PC-9 (cell line): ENCODE measurements at regions not wholly inside any gene's neighbourhood (a gene's known extent, or its start where the extent isn't known, plus 50 kb on each side); places are given as distances from the start of the nearest gene placed in this dataset.
"Not testable (repeated sequence)": the region's sequence is repeated elsewhere in the genome, so short reads cannot be mapped to it uniquely, and the experiment has no call there.

Source experiments
- EZH2 ChIP-seq: fragments of 200-600 bp; sonication (generic); IDR thresholded peaks from 2 replicates; pipeline ENCODE4 v1.8.0; 2017; ENCODE audit warnings: antibody characterized with exemption, low read depth
- TF ChIP-seq, protein P1 (sequence below): fragments of 200-600 bp; sonication (generic); conservative IDR thresholded peaks from 2 replicates; pipeline ENCODE4 v1.6.1; 2017; ENCODE audit warnings: mixed run types, antibody characterized with exemption, mild to moderate bottlenecking, moderate library complexity

DNA sequence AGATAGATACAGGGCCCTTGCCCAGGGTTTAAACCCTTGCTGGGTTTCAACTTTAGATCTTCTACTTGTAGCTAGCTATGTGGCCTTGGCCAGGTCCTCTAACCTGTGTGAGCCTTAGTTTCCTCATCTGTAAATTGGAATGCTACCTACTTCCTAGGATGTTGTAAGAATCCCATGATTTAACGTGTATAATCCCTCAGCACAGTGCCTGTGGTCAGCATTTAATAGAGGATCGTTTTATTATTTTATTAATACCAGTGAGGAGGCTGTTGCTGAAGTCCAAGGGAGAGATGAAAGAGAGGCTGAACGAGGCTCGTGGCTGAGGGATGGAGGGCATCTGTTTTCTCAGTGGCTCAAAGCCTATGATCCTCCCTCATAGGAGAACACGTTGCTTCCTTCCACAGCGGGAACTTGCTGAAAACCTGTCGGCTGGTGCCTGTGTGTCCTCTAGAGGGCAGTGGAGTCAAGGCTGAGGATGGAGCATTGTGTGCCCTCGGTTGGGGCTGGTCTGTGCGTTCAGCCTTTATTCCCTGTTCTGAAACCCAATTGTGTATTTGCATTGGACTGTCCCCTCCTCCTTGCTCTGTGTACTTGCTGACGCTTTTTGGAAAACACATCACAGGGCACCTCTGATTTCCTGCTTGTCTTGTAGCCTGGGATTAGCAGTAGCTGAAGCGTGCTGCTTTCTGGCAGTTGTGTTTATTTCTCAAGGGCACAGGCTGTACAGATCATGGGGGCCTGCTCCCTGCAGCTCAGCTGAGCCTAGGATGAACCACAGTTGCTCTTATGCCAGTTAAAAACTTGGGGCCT is 104.3 kb downstream of the PROP1 start:
- TF ChIP-seq, protein P1, sequence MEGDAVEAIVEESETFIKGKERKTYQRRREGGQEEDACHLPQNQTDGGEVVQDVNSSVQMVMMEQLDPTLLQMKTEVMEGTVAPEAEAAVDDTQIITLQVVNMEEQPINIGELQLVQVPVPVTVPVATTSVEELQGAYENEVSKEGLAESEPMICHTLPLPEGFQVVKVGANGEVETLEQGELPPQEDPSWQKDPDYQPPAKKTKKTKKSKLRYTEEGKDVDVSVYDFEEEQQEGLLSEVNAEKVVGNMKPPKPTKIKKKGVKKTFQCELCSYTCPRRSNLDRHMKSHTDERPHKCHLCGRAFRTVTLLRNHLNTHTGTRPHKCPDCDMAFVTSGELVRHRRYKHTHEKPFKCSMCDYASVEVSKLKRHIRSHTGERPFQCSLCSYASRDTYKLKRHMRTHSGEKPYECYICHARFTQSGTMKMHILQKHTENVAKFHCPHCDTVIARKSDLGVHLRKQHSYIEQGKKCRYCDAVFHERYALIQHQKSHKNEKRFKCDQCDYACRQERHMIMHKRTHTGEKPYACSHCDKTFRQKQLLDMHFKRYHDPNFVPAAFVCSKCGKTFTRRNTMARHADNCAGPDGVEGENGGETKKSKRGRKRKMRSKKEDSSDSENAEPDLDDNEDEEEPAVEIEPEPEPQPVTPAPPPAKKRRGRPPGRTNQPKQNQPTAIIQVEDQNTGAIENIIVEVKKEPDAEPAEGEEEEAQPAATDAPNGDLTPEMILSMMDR = 0 out of 2 replicates have a peak, but pooled peaks have one; percentile 27
- TF ChIP-seq EZH2 = not testable (repeated sequence)
